K562 (cell line): ENCODE measurements at regions not wholly inside any gene's neighbourhood (a gene's known extent, or its start where the extent isn't known, plus 50 kb on each side); places are given as distances from the start of the nearest gene placed in this dataset.

Experiments used
- CBX3 ChIP-seq, 2 experiments: IDR thresholded peaks; 1 replicate in 1 of 2; 2 replicates in 1 of 2; pipeline ENCODE4 v1.6.1; 2012; ENCODE audit warnings: inconsistent platforms in 2 of 2, low read length in 2 of 2, borderline replicate concordance in 1 of 2, control low read depth in 1 of 2
- CCNT2 ChIP-seq: IDR thresholded peaks from 2 replicates; pipeline ENCODE4 v1.6.1; 2011; ENCODE audit warnings: borderline replicate concordance, low read depth, mild to moderate bottlenecking, moderate library complexity, mixed read lengths, low read length; ENCODE audit not compliant: insufficient read length; ENCODE audit errors: extremely low read depth
- CREM ChIP-seq: IDR thresholded peaks from 2 replicates; pipeline ENCODE4 v1.6.1; 2014; ENCODE audit warnings: antibody characterized with exemption, low read depth
- DACH1 ChIP-seq: fragments of 450-650 bp; IDR thresholded peaks from 2 replicates; pipeline ENCODE4 v1.6.1; 2018; ENCODE audit not compliant: partially characterized antibody
- EP300 ChIP-seq: IDR thresholded peaks from 2 replicates; pipeline ENCODE4 v1.6.1; 2012; ENCODE audit warnings: low read length, improper control_type of control experiment
- EP400 ChIP-seq: fragments of 450-650 bp; IDR thresholded peaks from 2 replicates; pipeline ENCODE4 v1.6.1; 2017; ENCODE audit warnings: antibody characterized with exemption, mild to moderate bottlenecking, moderate library complexity
- LCOR ChIP-seq: sonication (generic); formaldehyde crosslinking; IDR thresholded peaks from 2 replicates; pipeline ENCODE4 v1.8.0; 2022; ENCODE audit warnings: mild to moderate bottlenecking, missing genetic modification reagents
- MAZ ChIP-seq, 2 experiments: fragments of 450-650 bp in 1 of 2; sonication (generic) in 1 of 2; formaldehyde crosslinking; IDR thresholded peaks in 1 of 2; conservative IDR thresholded peaks in 1 of 2; 2 replicates each; pipeline versions ENCODE4 v1.4.0 to v1.5.0; 2020; ENCODE audit warnings: mild to moderate bottlenecking in 1 of 2, missing genetic modification reagents in 1 of 2
- RCOR1 ChIP-seq, 2 experiments: IDR thresholded peaks; 2 replicates each; pipeline ENCODE4 v1.6.1; 2012; ENCODE audit warnings: low read depth in 2 of 2, low read length in 2 of 2, borderline replicate concordance in 1 of 2, improper control_type of control experiment in 1 of 2
- SRF ChIP-seq, 2 experiments: fragments of 250-450, 450-650 bp in 1 of 2; sonication (Bioruptor Pico) in 1 of 2; sonication (generic) in 1 of 2; formaldehyde crosslinking; IDR thresholded peaks; 2 replicates each; pipeline versions ENCODE4 v1.5.0 to v1.5.1; 2020 to 2022; ENCODE audit warnings: mild to moderate bottlenecking in 1 of 2, missing genetic modification reagents in 1 of 2
- TCF3 ChIP-seq: sonication (generic); formaldehyde crosslinking; IDR thresholded peaks from 2 replicates; pipeline ENCODE4 v1.4.0; 2020; ENCODE audit warnings: mild to moderate bottlenecking, missing genetic modification reagents
- TEAD1 ChIP-seq, 2 experiments: fragments of 450-650 bp in 1 of 2; sonication (generic) in 1 of 2; formaldehyde crosslinking; IDR thresholded peaks; 2 replicates each; pipeline versions ENCODE4 v1.4.0 to v1.8.0; 2020 to 2022; ENCODE audit warnings: mild to moderate bottlenecking in 2 of 2, missing genetic modification reagents in 1 of 2
- ZNF253 ChIP-seq: fragments of 250-450 bp; sonication (Bioruptor Pico); conservative IDR thresholded peaks from 2 replicates; pipeline ENCODE4 v1.6.1; 2021; ENCODE audit warnings: mild to moderate bottlenecking
- ZNF431 ChIP-seq: sonication (generic); formaldehyde crosslinking; IDR thresholded peaks from 2 replicates; pipeline ENCODE4 v1.8.0; 2022; ENCODE audit warnings: mild to moderate bottlenecking, missing genetic modification reagents
- ZNF780A ChIP-seq: fragments of 250-450 bp; sonication (Bioruptor Pico); IDR thresholded peaks from 2 replicates; pipeline ENCODE4 v1.5.0; 2021; ENCODE audit warnings: mild to moderate bottlenecking
- ZSCAN32 ChIP-seq: fragments of 450-650 bp; formaldehyde crosslinking; IDR thresholded peaks from 2 replicates; pipeline ENCODE4 v1.4.0; 2020; ENCODE audit warnings: mild to moderate bottlenecking, moderate library complexity
- TF ChIP-seq, protein P1 (sequence below): sonication (generic); formaldehyde crosslinking; IDR thresholded peaks from 2 replicates; pipeline ENCODE4 v1.8.1; 2023; ENCODE audit warnings: mild to moderate bottlenecking, missing genetic modification reagents
- TF ChIP-seq, protein P2 (sequence below): IDR thresholded peaks from 2 replicates; pipeline ENCODE4 v1.6.1; 2011; ENCODE audit warnings: borderline replicate concordance, low read depth, mild to moderate bottlenecking, moderate library complexity, low read length; ENCODE audit not compliant: insufficient read depth, poor library complexity, severe bottlenecking

DNA sequence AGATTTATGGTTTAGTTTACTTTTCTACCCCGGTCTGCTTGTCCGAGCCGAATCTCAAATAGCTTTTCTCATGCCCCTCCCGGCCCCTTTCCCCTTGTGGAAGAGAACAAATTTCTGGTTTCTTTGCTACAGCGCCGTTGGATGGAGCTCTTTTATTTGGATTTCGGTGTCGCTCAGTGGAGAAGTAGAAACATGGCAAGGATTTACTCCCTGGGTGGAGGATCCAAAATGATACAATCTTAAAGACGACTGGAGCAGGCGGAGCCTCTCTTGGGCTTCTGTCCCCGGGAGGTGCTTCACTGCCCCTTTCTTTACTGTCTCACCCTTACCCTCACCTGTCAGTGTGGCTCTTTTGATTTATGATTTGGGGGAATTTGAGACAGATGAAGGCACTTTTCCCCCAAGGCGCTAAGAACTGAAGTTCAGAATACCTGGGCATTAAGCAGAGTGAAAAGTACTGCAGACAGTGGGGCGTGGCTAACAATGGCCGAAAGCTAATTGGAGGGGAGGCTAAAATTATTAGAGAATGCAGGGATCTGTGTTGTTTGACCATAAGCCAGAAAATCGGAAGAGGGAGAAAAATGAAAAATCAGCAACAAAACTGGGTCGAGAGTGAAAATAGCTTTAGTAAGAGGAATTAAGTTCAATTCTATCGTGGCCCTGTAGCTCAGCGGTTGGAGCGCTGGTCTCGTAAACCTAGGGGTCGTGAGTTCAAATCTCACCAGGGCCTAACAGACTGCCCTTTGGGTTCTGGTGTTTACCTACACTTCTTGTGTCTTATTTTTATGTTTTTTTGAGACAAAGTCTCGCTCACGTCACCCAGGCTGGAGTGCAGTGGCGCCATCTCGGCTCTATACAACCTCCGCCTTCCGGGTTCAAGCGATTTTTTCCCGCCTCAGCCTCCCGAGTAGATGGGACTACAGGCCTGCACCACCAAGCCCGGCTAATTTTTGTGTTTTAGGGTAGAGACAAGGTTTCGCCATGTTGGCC lies 145.1 kb upstream of the ZNF184 start (continued):
- TF ChIP-seq, protein P1, sequence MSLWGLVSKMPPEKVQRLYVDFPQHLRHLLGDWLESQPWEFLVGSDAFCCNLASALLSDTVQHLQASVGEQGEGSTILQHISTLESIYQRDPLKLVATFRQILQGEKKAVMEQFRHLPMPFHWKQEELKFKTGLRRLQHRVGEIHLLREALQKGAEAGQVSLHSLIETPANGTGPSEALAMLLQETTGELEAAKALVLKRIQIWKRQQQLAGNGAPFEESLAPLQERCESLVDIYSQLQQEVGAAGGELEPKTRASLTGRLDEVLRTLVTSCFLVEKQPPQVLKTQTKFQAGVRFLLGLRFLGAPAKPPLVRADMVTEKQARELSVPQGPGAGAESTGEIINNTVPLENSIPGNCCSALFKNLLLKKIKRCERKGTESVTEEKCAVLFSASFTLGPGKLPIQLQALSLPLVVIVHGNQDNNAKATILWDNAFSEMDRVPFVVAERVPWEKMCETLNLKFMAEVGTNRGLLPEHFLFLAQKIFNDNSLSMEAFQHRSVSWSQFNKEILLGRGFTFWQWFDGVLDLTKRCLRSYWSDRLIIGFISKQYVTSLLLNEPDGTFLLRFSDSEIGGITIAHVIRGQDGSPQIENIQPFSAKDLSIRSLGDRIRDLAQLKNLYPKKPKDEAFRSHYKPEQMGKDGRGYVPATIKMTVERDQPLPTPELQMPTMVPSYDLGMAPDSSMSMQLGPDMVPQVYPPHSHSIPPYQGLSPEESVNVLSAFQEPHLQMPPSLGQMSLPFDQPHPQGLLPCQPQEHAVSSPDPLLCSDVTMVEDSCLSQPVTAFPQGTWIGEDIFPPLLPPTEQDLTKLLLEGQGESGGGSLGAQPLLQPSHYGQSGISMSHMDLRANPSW (CRISPR knock-in tag), result no peak
- TF ChIP-seq CCNT2 (peak; percentile 17), TEAD1 (CRISPR knock-in tag; IDR thresholded peaks at IDR 0.05) (no peak), SRF (CRISPR knock-in tag; IDR thresholded peaks at IDR 0.05) (peak in 1 of 2 experiments; percentile 5; a peak in 1 of 4 replicates), ZNF253 (CRISPR knock-in tag) (no peak), ZSCAN32 (CRISPR knock-in tag) (no peak), CREM (peak; percentile 31; the same call in 1 of the 2 replicates), MAZ (CRISPR knock-in tag; conservative IDR thresholded peaks at IDR 0.05 in 1 of 2, IDR thresholded peaks at IDR 0.05 in 1 of 2) (peak in 1 of 2 experiments; percentile 19; a peak in 2 of 4 replicates), RCOR1 (IDR thresholded peaks at IDR 0.05; ENCODE audit: borderline replicate concordance in 1 of 2, low read depth in 2 of 2, low read length in 2 of 2) (peak; percentile 12 to 81; a peak in 2 of 4 replicates), EP300 (peak; percentile 68), EP400 (peak; percentile 49), ZNF431 (CRISPR knock-in tag) (no peak), TCF3 (no peak), LCOR (CRISPR knock-in tag) (peak; percentile 64; the same call in 1 of the 2 replicates), CBX3 (IDR thresholded peaks at IDR 0.05; ENCODE audit: borderline replicate concordance in 1 of 2, low read length in 2 of 2) (0 out of 3 replicates have a peak, but pooled peaks of 1 of the 2 experiments have one; percentile 48), ZNF780A (CRISPR knock-in tag) (0 out of 2 replicates have a peak, but pooled peaks have one; percentile 18), DACH1 (no peak)
- TF ChIP-seq, protein P2, sequence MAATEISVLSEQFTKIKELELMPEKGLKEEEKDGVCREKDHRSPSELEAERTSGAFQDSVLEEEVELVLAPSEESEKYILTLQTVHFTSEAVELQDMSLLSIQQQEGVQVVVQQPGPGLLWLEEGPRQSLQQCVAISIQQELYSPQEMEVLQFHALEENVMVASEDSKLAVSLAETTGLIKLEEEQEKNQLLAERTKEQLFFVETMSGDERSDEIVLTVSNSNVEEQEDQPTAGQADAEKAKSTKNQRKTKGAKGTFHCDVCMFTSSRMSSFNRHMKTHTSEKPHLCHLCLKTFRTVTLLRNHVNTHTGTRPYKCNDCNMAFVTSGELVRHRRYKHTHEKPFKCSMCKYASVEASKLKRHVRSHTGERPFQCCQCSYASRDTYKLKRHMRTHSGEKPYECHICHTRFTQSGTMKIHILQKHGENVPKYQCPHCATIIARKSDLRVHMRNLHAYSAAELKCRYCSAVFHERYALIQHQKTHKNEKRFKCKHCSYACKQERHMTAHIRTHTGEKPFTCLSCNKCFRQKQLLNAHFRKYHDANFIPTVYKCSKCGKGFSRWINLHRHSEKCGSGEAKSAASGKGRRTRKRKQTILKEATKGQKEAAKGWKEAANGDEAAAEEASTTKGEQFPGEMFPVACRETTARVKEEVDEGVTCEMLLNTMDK, result no peak
